SK-N-MC (cell line): ENCODE measurements at regions not wholly inside any gene's neighbourhood (a gene's known extent, or its start where the extent isn't known, plus 50 kb on each side); places are given as distances from the start of the nearest gene placed in this dataset.

ENCODE experiments used
- EZH2 ChIP-seq: fragments of 200-600 bp; sonication (generic); IDR thresholded peaks from one replicate; pipeline ENCODE4 v1.6.1; 2017; ENCODE audit warnings: antibody characterized with exemption
- FOXP2 ChIP-seq: optimal IDR thresholded peaks from 2 replicates; pipeline ENCODE3; 2011; ENCODE audit warnings: mild to moderate bottlenecking, moderate library complexity; ENCODE audit not compliant: insufficient read depth; ENCODE audit errors: extremely low read length, control extremely low read depth
- POLR2AphosphoS5 ChIP-seq: IDR thresholded peaks from 2 replicates; pipeline ENCODE4 v1.6.1; 2012; ENCODE audit warnings: mild to moderate bottlenecking, low read depth, low read length, borderline replicate concordance

- TF ChIP-seq EZH2 (no peak), POLR2AphosphoS5 (no peak), FOXP2 (no peak)
Observed at GRCh38 chr2:128735296-128735960, 416.8 kb upstream of the HS6ST1 start.
